ENCODE measurements at regions not wholly inside any gene's neighbourhood (a gene's known extent, or its start where the extent isn't known, plus 50 kb on each side); places are given as distances from the start of the nearest gene placed in this dataset.

- TF ChIP-seq FOS (IDR thresholded peaks at IDR 0.05; ENCODE audit: borderline replicate concordance, insufficient read depth, low read length) = no peak
- TF ChIP-seq POLR2A (IDR thresholded peaks at IDR 0.05; ENCODE audit: low read depth, low read length) = no peak
- no peak for TF ChIP-seq EZH2 (IDR thresholded peaks at IDR 0.05; ENCODE audit: borderline replicate concordance, low read depth, low read length, severe bottlenecking)
- TF ChIP-seq MAX (IDR thresholded peaks at IDR 0.05; ENCODE audit: insufficient read depth, insufficient read length) = no peak
- TF ChIP-seq POLR2AphosphoS5 (IDR thresholded peaks at IDR 0.05; ENCODE audit: insufficient read depth, low read depth, low read length) = no peak
- TF ChIP-seq MYC (IDR thresholded peaks at IDR 0.05; ENCODE audit: low read depth, low read length) = no peak
- TF ChIP-seq JUN (IDR thresholded peaks at IDR 0.05; ENCODE audit: borderline replicate concordance, insufficient read depth, insufficient read length, low read depth) = no peak
- TF ChIP-seq CTCF (IDR thresholded peaks at IDR 0.05; ENCODE audit: extremely low read depth in 1 of 2, insufficient read depth in 1 of 2, low read depth in 1 of 2, low read length in 2 of 2) = no peak
- no peak for TF ChIP-seq GATA2 (IDR thresholded peaks at IDR 0.05; ENCODE audit: insufficient read depth, insufficient read length, low read depth, low read length)
- Histone ChIP-seq H3K9me3 (replicated peaks; ENCODE audit: control insufficient read depth, insufficient read depth, low read length) (peaks cover 1% of the 10 kb centered on the region), H3K9me1 (replicated peaks; ENCODE audit: control insufficient read depth, extremely low read depth, insufficient read depth, low read length) (no peaks in the 10 kb centered on the region), H3K36me3 (ENCODE audit: control insufficient read depth in 2 of 2, extremely low read depth in 1 of 2, insufficient read depth in 2 of 2, low read length in 2 of 2) (no peaks in the 10 kb centered on the region), H3K27me3 (ENCODE audit: control insufficient read depth in 2 of 2, insufficient read depth in 2 of 2, low read length in 2 of 2) (no peaks in the 10 kb centered on the region), H3K4me2 (ENCODE audit: insufficient read depth, low read length) (no peak overlapping the region), H2AFZ (ENCODE audit: low read depth, low read length) (no peak overlapping the region), H3K4me3 (replicated peaks in 1 of 3; ENCODE audit: insufficient read depth in 1 of 3, low read depth in 1 of 3, low read length in 3 of 3) (no peak overlapping the region), H3K27ac (ENCODE audit: insufficient read depth, low read depth, low read length) (no peak overlapping the region), H3K9ac (replicated peaks; ENCODE audit: extremely low read depth, insufficient read depth, low read length) (no peak overlapping the region), H4K20me1 (replicated peaks; ENCODE audit: control insufficient read depth, extremely low read depth, insufficient read depth, low read length) (no peaks in the 10 kb centered on the region), H3K4me1 (ENCODE audit: control insufficient read depth, extremely low read depth, insufficient read depth, low read length) (no peaks in the 10 kb centered on the region), H3K79me2 (ENCODE audit: control insufficient read depth, insufficient read depth, low read length) (no peaks in the 10 kb centered on the region)
- CTCF ChIA-PET = no interaction called here
- DNase-seq (ENCODE audit: low read depth, low spot score) (no peak), FAIRE-seq (no peak)
- intact Hi-C loops (cut with micrococcal nuclease) (no loop called here), dilution Hi-C loops (cut with MboI; ENCODE audit: extremely low pct_ligation_motif_present, low sequenced_read_pairs) (no loop called here)
- POLR2A ChIA-PET = no interaction called here
- no TSS peak for BruUV-seq (replicated peaks)
Observed at GRCh38 chr9:11743356-11743755, 949.8 kb upstream of the TYRP1 start.
